ENCODE measurements at regions not wholly inside any gene's neighbourhood (a gene's known extent, or its start where the extent isn't known, plus 50 kb on each side); places are given as distances from the start of the nearest gene placed in this dataset.

DNA sequence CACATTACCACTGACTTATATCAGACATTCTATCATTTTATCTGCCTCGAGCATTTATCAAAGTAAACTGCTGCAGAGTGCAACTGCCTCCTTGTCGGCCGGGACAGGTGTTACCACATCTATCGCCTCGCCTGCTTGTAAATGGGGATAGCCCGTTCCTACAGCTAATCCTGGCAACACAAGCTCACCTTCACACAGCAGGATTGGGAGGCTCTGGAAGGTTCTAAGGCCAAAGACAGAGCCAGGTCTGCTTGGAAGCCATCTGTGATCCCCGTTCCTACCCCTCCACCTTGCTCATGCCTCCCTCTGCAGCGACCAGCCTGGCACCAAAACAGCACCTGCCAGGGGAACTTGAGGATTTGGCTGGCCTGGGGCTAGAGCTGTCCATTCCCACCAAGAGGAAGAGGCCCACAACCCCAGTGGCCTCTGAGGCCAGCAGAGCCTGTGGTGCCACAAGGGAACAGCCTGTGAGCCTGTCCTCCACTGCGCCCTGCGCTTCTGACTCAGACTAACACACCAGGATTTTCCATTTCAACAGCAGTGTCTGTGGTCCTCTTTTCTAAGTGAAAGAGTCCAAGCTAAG, 114.8 kb upstream of the DIO3 start:
- Histone ChIP-seq H3K27me3 (peaks cover 0 to 81% (median 34%) of the 10 kb centered on the region in 7 donors), H3K4me3 (no peak overlapping the region), H3K36me3 (no peaks in the 10 kb centered on the region), H3K9me3 (no peaks in the 10 kb centered on the region), H3K4me1 (peaks cover 0 to 7% (median 0%) of the 10 kb centered on the region in 9 donors), H3K27ac (no peak overlapping the region)
- ATAC-seq: no peak
- TF ChIP-seq, protein P1, sequence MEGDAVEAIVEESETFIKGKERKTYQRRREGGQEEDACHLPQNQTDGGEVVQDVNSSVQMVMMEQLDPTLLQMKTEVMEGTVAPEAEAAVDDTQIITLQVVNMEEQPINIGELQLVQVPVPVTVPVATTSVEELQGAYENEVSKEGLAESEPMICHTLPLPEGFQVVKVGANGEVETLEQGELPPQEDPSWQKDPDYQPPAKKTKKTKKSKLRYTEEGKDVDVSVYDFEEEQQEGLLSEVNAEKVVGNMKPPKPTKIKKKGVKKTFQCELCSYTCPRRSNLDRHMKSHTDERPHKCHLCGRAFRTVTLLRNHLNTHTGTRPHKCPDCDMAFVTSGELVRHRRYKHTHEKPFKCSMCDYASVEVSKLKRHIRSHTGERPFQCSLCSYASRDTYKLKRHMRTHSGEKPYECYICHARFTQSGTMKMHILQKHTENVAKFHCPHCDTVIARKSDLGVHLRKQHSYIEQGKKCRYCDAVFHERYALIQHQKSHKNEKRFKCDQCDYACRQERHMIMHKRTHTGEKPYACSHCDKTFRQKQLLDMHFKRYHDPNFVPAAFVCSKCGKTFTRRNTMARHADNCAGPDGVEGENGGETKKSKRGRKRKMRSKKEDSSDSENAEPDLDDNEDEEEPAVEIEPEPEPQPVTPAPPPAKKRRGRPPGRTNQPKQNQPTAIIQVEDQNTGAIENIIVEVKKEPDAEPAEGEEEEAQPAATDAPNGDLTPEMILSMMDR (IDR thresholded peaks at IDR 0.05): no peak
- 73 to 79% methylated on average over 10 of the region's 10 CpGs for WGBS, 2 donors
- intact Hi-C loops (cut with DNase I): no loop called here
- DNase-seq: no peak

DNA sequence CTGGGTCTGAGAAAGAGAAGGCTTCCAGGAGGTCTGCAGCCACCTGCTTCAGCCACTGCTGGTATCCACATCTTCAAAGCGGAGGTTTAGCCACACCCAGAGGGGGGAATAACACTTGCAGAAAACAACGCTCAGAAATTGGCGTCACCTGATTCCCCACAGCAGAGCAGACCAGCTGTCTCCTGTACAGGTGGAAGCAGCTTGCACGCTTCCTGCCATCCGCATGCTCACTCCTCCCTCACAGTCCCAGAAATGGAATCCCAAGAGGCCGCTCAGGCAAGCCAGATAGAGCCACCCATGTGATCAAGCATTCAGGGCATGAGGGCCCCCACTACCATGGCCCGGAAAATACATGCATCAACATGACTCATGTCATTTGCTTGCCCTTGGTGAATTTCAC, 112.2 kb upstream of the DIO3 start:
- DNase-seq (no peak), ATAC-seq (no peak)
- H3K36me3 ChIP-seq: no peaks in the 10 kb centered on the region
- WGBS, 2 donors: 73 to 80% methylated on average over 7 of the region's 7 CpGs
- no peak overlapping the region for H3K4me3 ChIP-seq
- H3K9me3 ChIP-seq: no peaks in the 10 kb centered on the region
- intact Hi-C loops (cut with DNase I): no loop called here
- TF ChIP-seq, protein P1 (IDR thresholded peaks at IDR 0.05): no peak
- no peak overlapping the region for H3K27ac ChIP-seq
- no peaks in the 10 kb centered on the region for H3K4me1 ChIP-seq
- peaks cover 0 to 78% (median 44%) of the 10 kb centered on the region in 7 donors for H3K27me3 ChIP-seq

DNA sequence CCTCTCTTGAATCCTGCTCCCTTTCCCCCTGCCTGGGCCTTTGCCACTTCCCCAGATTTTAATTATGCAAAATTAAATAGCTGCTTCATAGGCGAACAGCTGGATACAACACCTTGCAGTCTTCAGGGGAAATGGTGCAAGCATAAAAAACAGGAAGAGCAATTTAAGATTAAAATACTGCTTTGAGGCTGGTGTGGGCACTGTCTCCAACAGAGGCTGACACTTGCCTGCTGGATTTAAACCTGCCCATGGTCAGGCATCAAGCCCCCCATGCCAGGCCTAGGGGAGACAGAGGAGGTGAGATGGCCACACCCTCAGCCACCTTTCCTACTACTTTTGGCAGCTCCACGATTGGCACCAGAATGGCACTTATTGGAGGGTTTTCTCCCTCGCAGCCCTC, 110.1 kb upstream of the DIO3 start:
- no peak for DNase-seq
- intact Hi-C loops (cut with DNase I): no loop called here
- Histone ChIP-seq H3K27me3 (peaks cover 0 to 80% (median 52%) of the 10 kb centered on the region in 7 donors), H3K4me1 (no peaks in the 10 kb centered on the region), H3K4me3 (no peak overlapping the region), H3K36me3 (no peaks in the 10 kb centered on the region), H3K27ac (no peak overlapping the region), H3K9me3 (no peaks in the 10 kb centered on the region)
- 76 to 83% methylated on average over 3 of the region's 3 CpGs for WGBS, 2 donors
- TF ChIP-seq, protein P1 (IDR thresholded peaks at IDR 0.05): no peak
- no peak for ATAC-seq

DNA sequence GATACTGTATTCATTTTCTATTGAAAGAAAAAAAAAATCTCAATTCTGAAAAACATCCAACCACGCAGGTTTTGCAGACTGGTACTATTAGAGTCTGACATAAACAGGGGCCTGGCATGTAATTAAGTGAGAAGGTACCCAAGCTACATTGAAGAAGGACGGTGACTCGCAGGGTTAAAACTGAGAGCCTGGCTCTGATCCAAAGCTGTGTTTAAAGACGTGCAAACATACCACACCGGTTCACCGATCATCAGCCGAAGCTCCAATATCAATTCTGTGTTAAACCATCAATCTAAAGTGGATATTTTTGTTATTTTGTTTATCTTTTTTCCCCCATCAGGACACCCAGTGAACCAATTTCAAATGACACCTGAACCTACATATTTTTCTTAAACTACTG, 108.1 kb upstream of the DIO3 start:
- ATAC-seq: no peak
- Histone ChIP-seq H3K4me3 (no peak overlapping the region), H3K9me3 (no peaks in the 10 kb centered on the region), H3K36me3 (no peaks in the 10 kb centered on the region), H3K27me3 (peaks cover 9 to 81% (median 69%) of the 10 kb centered on the region in 7 donors), H3K27ac (no peak overlapping the region), H3K4me1 (peaks cover 0 to 6% (median 0%) of the 10 kb centered on the region in 9 donors)
- DNase-seq: no peak
- WGBS, 2 donors: 72 to 77% methylated on average over 7 of the region's 7 CpGs
- intact Hi-C loops (cut with DNase I): no loop called here
- TF ChIP-seq, protein P1 (IDR thresholded peaks at IDR 0.05): no peak
